ENCODE measurements at regions not wholly inside any gene's neighbourhood (a gene's known extent, or its start where the extent isn't known, plus 50 kb on each side); places are given as distances from the start of the nearest gene placed in this dataset.

- Histone ChIP-seq H3K4me1 (no peaks in the 10 kb centered on the region), H3K9me3 (no peaks in the 10 kb centered on the region), H3K27ac (no peak overlapping the region), H3K27me3 (no peaks in the 10 kb centered on the region), H3K4me3 (no peak overlapping the region), H3K36me3 (ENCODE audit: low read depth, missing control alignments) (no peaks in the 10 kb centered on the region)
- 78 to 85% methylated on average over 1 of the region's 1 CpG for WGBS, 2 donors
- no peak for DNase-seq
- intact Hi-C loops (cut with DNase I; ENCODE audit: low total_unique reads): no loop called here
- TF ChIP-seq POLR2A (IDR thresholded peaks at IDR 0.05): no peak
Measured at GRCh38 chr5:147065071-147065470, 169.8 kb upstream of the STK32A start.

GRCh38 chr5:147068998-147069397, 165.8 kb upstream of the STK32A start:
- no peak for DNase-seq
- H3K9me3 ChIP-seq: no peaks in the 10 kb centered on the region
- intact Hi-C loops (cut with DNase I; ENCODE audit: low total_unique reads): no loop called here
- no peaks in the 10 kb centered on the region for H3K36me3 ChIP-seq (ENCODE audit: low read depth, missing control alignments)
- no peak for TF ChIP-seq POLR2A (IDR thresholded peaks at IDR 0.05)
- no peaks in the 10 kb centered on the region for H3K27me3 ChIP-seq
- WGBS, 2 donors: 85 to 87% methylated on average over 4 of the region's 4 CpGs
- H3K27ac ChIP-seq: no peak overlapping the region
- H3K4me1 ChIP-seq: no peaks in the 10 kb centered on the region
- H3K4me3 ChIP-seq: no peak overlapping the region

- intact Hi-C loops (cut with DNase I; ENCODE audit: low total_unique reads): no loop called here
- DNase-seq: no peak
- H3K27me3 ChIP-seq: no peaks in the 10 kb centered on the region
- WGBS, 2 donors: 45 to 70% methylated on average over 2 of the region's 2 CpGs
- no peak overlapping the region for H3K27ac ChIP-seq
- no peaks in the 10 kb centered on the region for H3K4me1 ChIP-seq
- H3K4me3 ChIP-seq: no peak overlapping the region
- H3K36me3 ChIP-seq (ENCODE audit: low read depth, missing control alignments): no peaks in the 10 kb centered on the region
- H3K9me3 ChIP-seq: no peaks in the 10 kb centered on the region
- no peak for TF ChIP-seq POLR2A (IDR thresholded peaks at IDR 0.05)
- no peak for TF ChIP-seq CTCF (IDR thresholded peaks at IDR 0.05)
Measured at GRCh38 chr5:147072622-147073021, 162.2 kb upstream of the STK32A start.

- no peaks in the 10 kb centered on the region for H3K27me3 ChIP-seq
- no peak overlapping the region for H3K4me3 ChIP-seq
- intact Hi-C loops (cut with DNase I; ENCODE audit: low total_unique reads): no loop called here
- 89 to 96% methylated on average over 3 of the region's 3 CpGs for WGBS, 2 donors
- H3K9me3 ChIP-seq: no peaks in the 10 kb centered on the region
- no peak overlapping the region for H3K27ac ChIP-seq
- no peaks in the 10 kb centered on the region for H3K36me3 ChIP-seq (ENCODE audit: low read depth, missing control alignments)
- no peak for TF ChIP-seq CTCF (IDR thresholded peaks at IDR 0.05)
- TF ChIP-seq POLR2A (IDR thresholded peaks at IDR 0.05): no peak
- no peak for DNase-seq
- no peaks in the 10 kb centered on the region for H3K4me1 ChIP-seq
Measured at GRCh38 chr5:147073098-147073497, 161.7 kb upstream of the STK32A start.

GRCh38 chr5:147075187-147075586, 159.6 kb upstream of the STK32A start:
- WGBS, 2 donors: 0 to 48% methylated on average over 1 of the region's 1 CpG
- no peaks in the 10 kb centered on the region for H3K4me1 ChIP-seq
- intact Hi-C loops (cut with DNase I; ENCODE audit: low total_unique reads): no loop called here
- TF ChIP-seq POLR2A (IDR thresholded peaks at IDR 0.05) (no peak), CTCF (IDR thresholded peaks at IDR 0.05) (no peak)
- H3K4me3 ChIP-seq: no peak overlapping the region
- no peak overlapping the region for H3K27ac ChIP-seq
- DNase-seq: no peak
- no peaks in the 10 kb centered on the region for H3K36me3 ChIP-seq (ENCODE audit: low read depth, missing control alignments)
- H3K27me3 ChIP-seq: no peaks in the 10 kb centered on the region
- no peaks in the 10 kb centered on the region for H3K9me3 ChIP-seq

GRCh38 chr5:147080391-147080790, 154.4 kb upstream of the STK32A start:
- Histone ChIP-seq H3K27ac (no peak overlapping the region), H3K27me3 (no peaks in the 10 kb centered on the region), H3K4me1 (no peaks in the 10 kb centered on the region), H3K4me3 (no peak overlapping the region), H3K9me3 (no peaks in the 10 kb centered on the region), H3K36me3 (ENCODE audit: low read depth, missing control alignments) (no peaks in the 10 kb centered on the region)
- intact Hi-C loops (cut with DNase I; ENCODE audit: low total_unique reads): no loop called here
- no peak for TF ChIP-seq CTCF (IDR thresholded peaks at IDR 0.05)
- TF ChIP-seq POLR2A (IDR thresholded peaks at IDR 0.05): no peak
- no peak for DNase-seq
- WGBS, 2 donors: 89 to 91% methylated on average over 3 of the region's 3 CpGs
